Fibroblast of pulmonary artery (primary cell): ENCODE measurements at regions not wholly inside any gene's neighbourhood (a gene's known extent, or its start where the extent isn't known, plus 50 kb on each side); places are given as distances from the start of the nearest gene placed in this dataset.
"Not testable (repeated sequence)": the region's sequence is repeated elsewhere in the genome, so short reads cannot be mapped to it uniquely, and the experiment has no call there.

Experiments
- DNase-seq: peaks from one replicate; pipeline ENCODE4 v3.0.0-alpha.2; 2010; ENCODE audit warnings: low read depth
- H3K4me3 ChIP-seq: replicated peaks from 2 replicates; pipeline ENCODE4 v1.5.1; 2011; ENCODE audit warnings: low read depth, mild to moderate bottlenecking, control low read depth, low read length, moderate library complexity
- CTCF ChIP-seq: IDR thresholded peaks from 2 replicates; pipeline ENCODE4 v1.5.1; 2011; ENCODE audit warnings: mild to moderate bottlenecking, control low read depth, low read length, inconsistent platforms; ENCODE audit errors: missing control alignments

GRCh38 chr11:43164831-43165230 lies 147.0 kb upstream of the API5 start:
- no peak overlapping the region for H3K4me3 ChIP-seq
- TF ChIP-seq CTCF = no peak
- DNase-seq = no peak

GRCh38 chr11:43165393-43165792 lies 146.4 kb upstream of the API5 start:
- H3K4me3 ChIP-seq, DNase-seq: not testable (repeated sequence)

GRCh38 chr11:43168241-43168640 lies 143.6 kb upstream of the API5 start:
- DNase-seq, H3K4me3 ChIP-seq: not testable (repeated sequence)

- no peak for DNase-seq
- H3K4me3 ChIP-seq = no peak overlapping the region
- no peak for TF ChIP-seq CTCF
Measured at GRCh38 chr11:43172477-43172876, 139.3 kb upstream of the API5 start.

- no peak for TF ChIP-seq CTCF
- DNase-seq = no peak
Measured at GRCh38 chr11:43177975-43178374, 133.8 kb upstream of the API5 start.

GRCh38 chr11:43194459-43194858 lies 117.3 kb upstream of the API5 start:
- not testable (repeated sequence) for DNase-seq, H3K4me3 ChIP-seq

More at GRCh38 chr11:43177975-43178374, 133.8 kb upstream of the API5 start:
- H3K4me3 ChIP-seq = no peak overlapping the region

GRCh38 chr11:43197379-43197778 lies 114.4 kb upstream of the API5 start:
- H3K4me3 ChIP-seq = no peak overlapping the region
- TF ChIP-seq CTCF = no peak
- no peak for DNase-seq

- DNase-seq = no peak
- TF ChIP-seq CTCF = no peak
Measured at GRCh38 chr11:43200031-43200430, 111.8 kb upstream of the API5 start.

GRCh38 chr11:43212279-43212678 lies 99.5 kb upstream of the API5 start:
- DNase-seq = no peak
- no peak for TF ChIP-seq CTCF
- H3K4me3 ChIP-seq = no peak overlapping the region

More at GRCh38 chr11:43200031-43200430, 111.8 kb upstream of the API5 start:
- H3K4me3 ChIP-seq = no peak overlapping the region
